Spleen (tissue), 11 donors: ENCODE measurements at regions not wholly inside any gene's neighbourhood (a gene's known extent, or its start where the extent isn't known, plus 50 kb on each side); places are given as distances from the start of the nearest gene placed in this dataset.

Source experiments
- DNase-seq: peaks from one replicate; pipeline ENCODE4 v3.0.0-alpha.2; 2020
- H3K27ac ChIP-seq, 8 donors: fragments of 200-600 bp; sonication (generic) in 7 of 8; 1 replicate in 4 of 8; 2 replicates in 4 of 8; pipeline versions ENCODE4 v1.5.0 to v1.8.0; 2016 to 2021; ENCODE audit warnings: inconsistent platforms in 4 of 8, mild to moderate bottlenecking in 4 of 8, moderate library complexity in 1 of 8
- H3K27me3 ChIP-seq, 7 donors: fragments of 200-600 bp; sonication (generic) in 6 of 7; replicated peaks in 1 of 7; 1 replicate in 4 of 7; 2 replicates in 3 of 7; pipeline versions ENCODE4 v1.5.0 to v1.8.0; 2016 to 2021; ENCODE audit warnings: inconsistent platforms in 3 of 7, mild to moderate bottlenecking in 1 of 7
- H3K36me3 ChIP-seq, 6 donors: fragments of 200-600 bp; sonication (generic) in 5 of 6; 1 replicate in 4 of 6; 2 replicates in 2 of 6; pipeline versions ENCODE4 v1.5.0 to v1.8.0; 2016 to 2021; ENCODE audit warnings: inconsistent platforms in 2 of 6
- H3K4me1 ChIP-seq, 6 donors: fragments of 200-600 bp; sonication (generic) in 5 of 6; 1 replicate in 3 of 6; 2 replicates in 3 of 6; pipeline versions ENCODE4 v1.5.0 to v1.8.0; 2016 to 2021; ENCODE audit warnings: inconsistent platforms in 3 of 6
- H3K4me3 ChIP-seq, 8 donors: fragments of 200-600 bp; sonication (generic) in 7 of 8; 1 replicate in 4 of 8; 2 replicates in 4 of 8; pipeline versions ENCODE4 v1.5.0 to v1.8.0; 2016 to 2021; ENCODE audit warnings: inconsistent platforms in 4 of 8, mild to moderate bottlenecking in 4 of 8, moderate library complexity in 2 of 8
- H3K9me3 ChIP-seq, 8 donors: fragments of 200-600 bp; sonication (generic) in 7 of 8; 1 replicate in 4 of 8; 2 replicates in 4 of 8; pipeline versions ENCODE4 v1.5.0 to v1.8.0; 2016 to 2021; ENCODE audit warnings: inconsistent platforms in 4 of 8
- CTCF ChIP-seq, 11 experiments: fragments of 200-600 bp in 7 of 11; fragments of 450-650 bp in 4 of 11; sonication (generic) in 4 of 11; IDR thresholded peaks in 8 of 11; conservative IDR thresholded peaks in 3 of 11; 1 replicate in 7 of 11; 2 replicates in 4 of 11; pipeline versions ENCODE4 v1.4.0 to v1.8.0; 2016 to 2021; ENCODE audit warnings: antibody characterized with exemption in 11 of 11, inconsistent platforms in 4 of 11, mild to moderate bottlenecking in 1 of 11
- POLR2A ChIP-seq, 3 donors: fragments of 450-650 bp; IDR thresholded peaks; one replicate each; pipeline ENCODE4 v1.5.1; 2017; ENCODE audit warnings: antibody characterized with exemption in 3 of 3, mild to moderate bottlenecking in 1 of 3
- POLR2AphosphoS5 ChIP-seq, 3 donors: sonication (generic); formaldehyde crosslinking; IDR thresholded peaks; one replicate each; pipeline ENCODE4 v1.5.1; 2017; ENCODE audit warnings: antibody characterized with exemption in 3 of 3
- whole genome bisulfite sequencing, 5 donors: extraction: QIAGEN DNeasy Blood & Tissue Kit in 3 of 5; methylation state at CpG; one replicate each; pipeline versions ENCODE4 v1.1.5 to v1.1.7; 2013 to 2018; 5-methylcytosine and 5-hydroxymethylcytosine counted together
- intact Hi-C: fragments of 100-400 bp; cut with DNase I; formaldehyde crosslinking; loops from one replicate; pipeline ENCODE4 v1.15.0; 2023; ENCODE audit warnings: low total_unique reads
- donor health status: healthy with polysubstance abuse.
- donor health status: DM: no; HTN: no; CAD: no; lungs with moderate emphysema.
- donor health status: DM: no; HTN: no; CAD: no.
- donor health status: Bipolar disorder and iron deficiency.
- donor health status: healthy.
- donor health status: DM: no; HTN: no; CAD: no.
- donor health status: DM: yes; HTN: yes; CAD: no.

- DNase-seq: no peak
- TF ChIP-seq POLR2AphosphoS5 (IDR thresholded peaks at IDR 0.05) (no peak), CTCF (IDR thresholded peaks at IDR 0.05 in 8 of 11, conservative IDR thresholded peaks at IDR 0.05 in 3 of 11) (no peak), POLR2A (IDR thresholded peaks at IDR 0.05) (no peak)
- no peak overlapping the region for H3K4me3 ChIP-seq
- intact Hi-C loops: no loop called here
- no peaks in the 10 kb centered on the region for H3K4me1 ChIP-seq
- 56 to 73% (median 65%) methylated on average over 3 of the region's 3 CpGs for WGBS, 5 donors
- peaks cover 0 to 7% (median 0%) of the 10 kb centered on the region in 8 donors for H3K9me3 ChIP-seq
- no peak overlapping the region for H3K27ac ChIP-seq
- no peaks in the 10 kb centered on the region for H3K36me3 ChIP-seq
- no peaks in the 10 kb centered on the region for H3K27me3 ChIP-seq
Observed at GRCh38 chr2:5230855-5231254, 461.3 kb upstream of the SOX11 start.

DNA sequence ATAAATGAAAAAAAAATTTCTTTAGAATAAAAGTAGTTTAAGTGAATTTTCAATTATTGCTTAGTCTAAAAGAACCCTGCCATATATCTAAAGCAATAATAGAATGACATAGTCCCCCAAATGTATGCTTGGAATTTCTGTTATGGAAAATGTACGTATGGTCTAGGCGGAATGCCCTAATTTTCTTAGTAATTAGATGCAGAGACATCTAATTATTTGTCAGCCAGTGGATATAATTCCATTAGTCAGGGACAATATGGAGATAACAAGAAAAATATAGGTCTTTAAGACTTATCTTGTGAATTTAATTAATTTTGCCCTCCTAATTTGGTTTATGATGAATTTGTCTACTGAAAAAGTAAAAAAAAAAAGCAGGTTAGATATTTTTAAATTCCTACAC is 460.9 kb upstream of the SOX11 start:
- H3K36me3 ChIP-seq: no peaks in the 10 kb centered on the region
- H3K9me3 ChIP-seq: peaks cover 0 to 7% (median 0%) of the 10 kb centered on the region in 8 donors
- no peaks in the 10 kb centered on the region for H3K4me1 ChIP-seq
- H3K27me3 ChIP-seq: no peaks in the 10 kb centered on the region
- DNase-seq: no peak
- H3K27ac ChIP-seq: no peak overlapping the region
- no peak for TF ChIP-seq CTCF (IDR thresholded peaks at IDR 0.05 in 8 of 11, conservative IDR thresholded peaks at IDR 0.05 in 3 of 11)
- no peak for TF ChIP-seq POLR2A (IDR thresholded peaks at IDR 0.05)
- TF ChIP-seq POLR2AphosphoS5 (IDR thresholded peaks at IDR 0.05): no peak
- WGBS, 5 donors: 67 to 96% (median 89%) methylated on average over 2 of the region's 2 CpGs
- no peak overlapping the region for H3K4me3 ChIP-seq
- intact Hi-C loops: no loop called here

GRCh38 chr2:5234563-5234962 is 457.6 kb upstream of the SOX11 start:
- Histone ChIP-seq H3K27ac (no peak overlapping the region), H3K36me3 (no peaks in the 10 kb centered on the region), H3K27me3 (no peaks in the 10 kb centered on the region), H3K9me3 (peaks cover 0 to 7% (median 0%) of the 10 kb centered on the region in 8 donors), H3K4me3 (no peak overlapping the region), H3K4me1 (no peaks in the 10 kb centered on the region)
- DNase-seq: no peak
- intact Hi-C loops: no loop called here
- TF ChIP-seq POLR2A (IDR thresholded peaks at IDR 0.05): no peak
- no peak for TF ChIP-seq CTCF (IDR thresholded peaks at IDR 0.05 in 8 of 11, conservative IDR thresholded peaks at IDR 0.05 in 3 of 11)
- no peak for TF ChIP-seq POLR2AphosphoS5 (IDR thresholded peaks at IDR 0.05)
- 85 to 93% (median 87%) methylated on average over 2 of the region's 2 CpGs for WGBS, 5 donors

DNA sequence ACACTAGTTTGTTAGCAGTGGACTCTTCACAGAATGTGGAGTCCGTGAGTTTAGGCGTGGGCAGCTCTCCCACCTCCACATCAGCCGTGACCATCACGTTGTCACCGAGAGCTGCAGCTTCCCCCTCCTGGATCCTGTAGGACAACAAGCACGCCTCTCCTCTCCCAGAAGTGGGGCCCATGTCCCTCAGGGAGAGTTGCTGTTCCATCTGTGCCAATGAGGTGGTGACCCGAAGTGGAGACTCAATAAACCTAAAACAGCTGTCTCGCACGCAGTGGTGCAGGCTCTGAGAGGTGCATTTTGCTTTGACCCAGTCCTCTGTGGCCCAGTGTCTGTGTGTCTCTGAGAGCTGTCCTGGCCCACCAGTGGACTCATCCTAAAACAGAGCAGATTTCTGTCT is 456.5 kb upstream of the SOX11 start:
- intact Hi-C loops: no loop called here
- WGBS, 5 donors: 83 to 90% (median 88%) methylated on average over 9 of the region's 9 CpGs
- peaks cover 0 to 7% (median 0%) of the 10 kb centered on the region in 8 donors for H3K9me3 ChIP-seq
- no peak overlapping the region for H3K4me3 ChIP-seq
- no peak for DNase-seq
- TF ChIP-seq POLR2AphosphoS5 (IDR thresholded peaks at IDR 0.05) (no peak), CTCF (IDR thresholded peaks at IDR 0.05 in 8 of 11, conservative IDR thresholded peaks at IDR 0.05 in 3 of 11) (no peak), POLR2A (IDR thresholded peaks at IDR 0.05) (no peak)
- H3K27ac ChIP-seq: no peak overlapping the region
- no peaks in the 10 kb centered on the region for H3K4me1 ChIP-seq
- no peaks in the 10 kb centered on the region for H3K36me3 ChIP-seq
- H3K27me3 ChIP-seq: no peaks in the 10 kb centered on the region
